ENCODE measurements at regions not wholly inside any gene's neighbourhood (a gene's known extent, or its start where the extent isn't known, plus 50 kb on each side); places are given as distances from the start of the nearest gene placed in this dataset.
"Not testable (repeated sequence)": the region's sequence is repeated elsewhere in the genome, so short reads cannot be mapped to it uniquely, and the experiment has no call there.

GRCh38 chr9:108257382-108257781 is 598.4 kb downstream of the ACTL7B start:
- POLR2A ChIA-PET: no interaction called here
- TF ChIP-seq ZNF354C (tag by site-specific recombination; IDR thresholded peaks at IDR 0.05; ENCODE audit: borderline replicate concordance, low read depth) (no peak), MYNN (tag by site-specific recombination; IDR thresholded peaks at IDR 0.05; ENCODE audit: borderline replicate concordance) (no peak), ZNF670 (tag by site-specific recombination; IDR thresholded peaks at IDR 0.05; ENCODE audit: low read depth) (no peak), AEBP2 (tag by site-specific recombination; IDR thresholded peaks at IDR 0.05; ENCODE audit: borderline replicate concordance) (no peak), ZNF423 (tag by site-specific recombination; IDR thresholded peaks at IDR 0.05) (no peak)

GRCh38 chr9:108254236-108254635 is 601.5 kb downstream of the ACTL7B start:
- Histone ChIP-seq H3K36me3 (ENCODE audit: control insufficient read depth in 2 of 2, insufficient read depth in 1 of 2, low read length in 2 of 2) (no peaks in the 10 kb centered on the region), H3K27ac (ENCODE audit: extremely low read depth, low read depth, low read length) (no peak overlapping the region), H3K4me1 (ENCODE audit: control insufficient read depth, insufficient read depth, low read length) (no peaks in the 10 kb centered on the region), H3K9me3 (ENCODE audit: control insufficient read depth, insufficient read depth, low read depth, low read length) (no peaks in the 10 kb centered on the region), H3K4me3 (ENCODE audit: low read depth, low read length) (no peak overlapping the region)
- ChIA-PET POLR2A (no interaction called here), CTCF (interaction anchor here (1.1 kb wide), 1 partner anchor 15 kb away, joined by 3 read pairs; no protein-coding TSS in a partner anchor)
- TF ChIP-seq ZNF184 (tag by site-specific recombination; IDR thresholded peaks at IDR 0.05): no peak
- TF ChIP-seq ZNF626 (tag by site-specific recombination; IDR thresholded peaks at IDR 0.05): no peak
- no peak for TF ChIP-seq ZNF837 (tag by site-specific recombination; IDR thresholded peaks at IDR 0.05)
- no peak for TF ChIP-seq ZBTB8A (tag by site-specific recombination; IDR thresholded peaks at IDR 0.05)
- no peak for TF ChIP-seq ZNF585B (tag by site-specific recombination; IDR thresholded peaks at IDR 0.05)
- no peak for TF ChIP-seq RBAK (tag by site-specific recombination; IDR thresholded peaks at IDR 0.05)
- no peak for TF ChIP-seq ZNF544 (tag by site-specific recombination; IDR thresholded peaks at IDR 0.05)
- no peak for TF ChIP-seq ZFHX2 (tag by site-specific recombination; conservative IDR thresholded peaks at IDR 0.05)
- no peak for TF ChIP-seq BCL6B (tag by site-specific recombination; IDR thresholded peaks at IDR 0.05)
- no peak for TF ChIP-seq ZNF114 (tag by site-specific recombination; IDR thresholded peaks at IDR 0.05)
- no peak for TF ChIP-seq ZNF600 (tag by site-specific recombination; IDR thresholded peaks at IDR 0.05)
- TF ChIP-seq GLI4 (tag by site-specific recombination; IDR thresholded peaks at IDR 0.05): no peak
- no peak for TF ChIP-seq ZNF433 (tag by site-specific recombination; IDR thresholded peaks at IDR 0.05; ENCODE audit: low read depth)
- no peak for TF ChIP-seq YY2 (tag by site-specific recombination; IDR thresholded peaks at IDR 0.05)
- no peak for TF ChIP-seq ZNF394 (tag by site-specific recombination; IDR thresholded peaks at IDR 0.05; ENCODE audit: borderline replicate concordance)

More at GRCh38 chr9:108257382-108257781, 598.4 kb downstream of the ACTL7B start:
- H3K4me3 ChIP-seq (ENCODE audit: low read depth, low read length): no peak overlapping the region
- no peaks in the 10 kb centered on the region for H3K9me3 ChIP-seq (ENCODE audit: control insufficient read depth, insufficient read depth, low read depth, low read length)
- CTCF ChIA-PET: no interaction called here
- H3K4me1 ChIP-seq (ENCODE audit: control insufficient read depth, insufficient read depth, low read length): no peaks in the 10 kb centered on the region
- no peaks in the 10 kb centered on the region for H3K36me3 ChIP-seq (ENCODE audit: control insufficient read depth in 2 of 2, insufficient read depth in 1 of 2, low read length in 2 of 2)
- no peak overlapping the region for H3K27ac ChIP-seq (ENCODE audit: extremely low read depth, low read depth, low read length)

- POLR2A ChIA-PET: interaction anchor here (1.1 kb wide), 1 partner anchor 13 kb away, joined by 3 read pairs; no protein-coding TSS in a partner anchor
- H3K36me3 ChIP-seq (ENCODE audit: control insufficient read depth in 2 of 2, insufficient read depth in 1 of 2, low read length in 2 of 2): not testable (repeated sequence)
These were observed 608.4 kb downstream of the ACTL7B start for GRCh38 chr9:108247391-108247790.

More at GRCh38 chr9:108247391-108247790, 608.4 kb downstream of the ACTL7B start:
- TF ChIP-seq ZFHX2 (tag by site-specific recombination; conservative IDR thresholded peaks at IDR 0.05) (peak; percentile 76), EGR2 (tag by site-specific recombination; IDR thresholded peaks at IDR 0.05; ENCODE audit: low read depth) (peak; percentile 87; the same call in 1 of the 2 replicates)
- H3K4me1 ChIP-seq (ENCODE audit: control insufficient read depth, insufficient read depth, low read length); CTCF ChIA-PET; H3K4me3 ChIP-seq (ENCODE audit: low read depth, low read length); H3K9me3 ChIP-seq (ENCODE audit: control insufficient read depth, insufficient read depth, low read depth, low read length); H3K27ac ChIP-seq (ENCODE audit: extremely low read depth, low read depth, low read length): not testable (repeated sequence)
